ENCODE measurements at regions not wholly inside any gene's neighbourhood (a gene's known extent, or its start where the extent isn't known, plus 50 kb on each side); places are given as distances from the start of the nearest gene placed in this dataset.

DNA sequence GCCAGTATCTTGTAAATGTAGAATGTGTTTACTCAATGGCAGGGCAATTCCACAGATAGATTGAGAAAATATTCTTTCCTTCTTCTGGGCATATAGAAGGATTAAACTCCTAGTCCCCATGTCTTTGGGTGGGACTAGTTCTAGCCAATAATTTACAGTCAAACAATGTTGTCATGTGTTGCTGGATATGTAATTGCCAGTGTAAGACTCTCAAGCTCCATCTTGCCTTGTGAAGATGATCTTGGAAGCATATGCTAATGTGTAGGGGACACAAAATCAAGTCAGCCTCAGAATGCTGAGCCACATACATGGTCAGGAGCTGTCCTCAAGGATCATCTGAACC, 386.9 kb downstream of the CETN3 start:
- Histone ChIP-seq H3K56ac (ENCODE audit: extremely low read depth, insufficient read depth, low read length) (no peak overlapping the region), H2AK5ac (ENCODE audit: low read depth, low read length) (no peak overlapping the region), H2AK9ac (replicated peaks; ENCODE audit: low read depth, low read length, poor library complexity) (no peak overlapping the region), H2AFZ (replicated peaks; ENCODE audit: low read length, poor library complexity) (no peak overlapping the region), H3K27me3 (ENCODE audit: control insufficient read depth, insufficient read depth, low read length) (no peaks in the 10 kb centered on the region), H4K5ac (ENCODE audit: low read depth, low read length) (no peak overlapping the region), H3K4me2 (ENCODE audit: low read depth, low read length) (no peak overlapping the region), H3K23ac (ENCODE audit: low read depth, low read length) (no peak overlapping the region), H2BK20ac (ENCODE audit: low read depth, low read length) (no peak overlapping the region), H3K9me1 (ENCODE audit: insufficient read depth, low read length) (no peaks in the 10 kb centered on the region), H3K18ac (ENCODE audit: low read depth, low read length) (no peak overlapping the region), H3K36me3 (ENCODE audit: control insufficient read depth, insufficient read depth, low read length) (no peaks in the 10 kb centered on the region), H2BK120ac (ENCODE audit: low read depth, low read length) (no peak overlapping the region), H3K4me1 (ENCODE audit: control insufficient read depth, insufficient read depth, low read length) (no peaks in the 10 kb centered on the region), H4K20me1 (ENCODE audit: insufficient read depth, low read length) (no peaks in the 10 kb centered on the region), H3K9ac (ENCODE audit: low read depth, low read length) (no peak overlapping the region), H2BK15ac (ENCODE audit: low read depth, low read length) (no peak overlapping the region), H4K8ac (ENCODE audit: low read depth in 2 of 2, low read length in 2 of 2) (no peak overlapping the region), H2BK5ac (ENCODE audit: low read depth, low read length, poor library complexity, severe bottlenecking) (no peak overlapping the region), H3K27ac (ENCODE audit: insufficient read depth, low read length) (no peak overlapping the region), H3K4me3 (ENCODE audit: insufficient read depth, low read depth, low read length) (no peak overlapping the region), H3K9me3 (ENCODE audit: control insufficient read depth, insufficient read depth, low read length) (no peaks in the 10 kb centered on the region), H3K14ac (replicated peaks; ENCODE audit: low read depth, low read length) (no peak overlapping the region), H3K79me1 (ENCODE audit: low read depth in 1 of 2, low read length in 2 of 2) (no peaks in the 10 kb centered on the region), H3K4ac (ENCODE audit: low read depth, low read length) (no peak overlapping the region), H4K91ac (ENCODE audit: insufficient read depth, low read depth, low read length) (no peak overlapping the region)
- no peak for ATAC-seq (ENCODE audit: low read depth)
- TF ChIP-seq CEBPB (IDR thresholded peaks at IDR 0.05; ENCODE audit: low read depth, low read length): no peak
- TF ChIP-seq SMC3 (IDR thresholded peaks at IDR 0.05; ENCODE audit: low read depth, low read length): no peak
- no peak for TF ChIP-seq POLR2A (IDR thresholded peaks at IDR 0.05; ENCODE audit: low read depth, low read length)
- no peak for TF ChIP-seq BHLHE40 (IDR thresholded peaks at IDR 0.05; ENCODE audit: low read depth, low read length)
- TF ChIP-seq, protein P1, sequence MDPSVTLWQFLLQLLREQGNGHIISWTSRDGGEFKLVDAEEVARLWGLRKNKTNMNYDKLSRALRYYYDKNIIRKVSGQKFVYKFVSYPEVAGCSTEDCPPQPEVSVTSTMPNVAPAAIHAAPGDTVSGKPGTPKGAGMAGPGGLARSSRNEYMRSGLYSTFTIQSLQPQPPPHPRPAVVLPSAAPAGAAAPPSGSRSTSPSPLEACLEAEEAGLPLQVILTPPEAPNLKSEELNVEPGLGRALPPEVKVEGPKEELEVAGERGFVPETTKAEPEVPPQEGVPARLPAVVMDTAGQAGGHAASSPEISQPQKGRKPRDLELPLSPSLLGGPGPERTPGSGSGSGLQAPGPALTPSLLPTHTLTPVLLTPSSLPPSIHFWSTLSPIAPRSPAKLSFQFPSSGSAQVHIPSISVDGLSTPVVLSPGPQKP (IDR thresholded peaks at IDR 0.05; ENCODE audit: borderline replicate concordance, low read depth, low read length): no peak
- no peak for TF ChIP-seq MAFK (IDR thresholded peaks at IDR 0.05; ENCODE audit: low read depth, low read length)
- no peak for TF ChIP-seq RAD21 (IDR thresholded peaks at IDR 0.05; ENCODE audit: low read length)
- TF ChIP-seq, protein P2, sequence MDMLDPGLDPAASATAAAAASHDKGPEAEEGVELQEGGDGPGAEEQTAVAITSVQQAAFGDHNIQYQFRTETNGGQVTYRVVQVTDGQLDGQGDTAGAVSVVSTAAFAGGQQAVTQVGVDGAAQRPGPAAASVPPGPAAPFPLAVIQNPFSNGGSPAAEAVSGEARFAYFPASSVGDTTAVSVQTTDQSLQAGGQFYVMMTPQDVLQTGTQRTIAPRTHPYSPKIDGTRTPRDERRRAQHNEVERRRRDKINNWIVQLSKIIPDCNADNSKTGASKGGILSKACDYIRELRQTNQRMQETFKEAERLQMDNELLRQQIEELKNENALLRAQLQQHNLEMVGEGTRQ (IDR thresholded peaks at IDR 0.05; ENCODE audit: low read depth, low read length): no peak
- TF ChIP-seq MXI1 (IDR thresholded peaks at IDR 0.05; ENCODE audit: borderline replicate concordance, low read depth, low read length): no peak
- no peak for TF ChIP-seq RFX5 (IDR thresholded peaks at IDR 0.05; ENCODE audit: low read depth, low read length)
- TF ChIP-seq CHD1 (IDR thresholded peaks at IDR 0.05; ENCODE audit: low read depth, low read length): no peak
- TF ChIP-seq MAZ (IDR thresholded peaks at IDR 0.05; ENCODE audit: borderline replicate concordance, low read depth, low read length): no peak
- TF ChIP-seq FOS (IDR thresholded peaks at IDR 0.05; ENCODE audit: low read depth, low read length): no peak
- TF ChIP-seq RCOR1 (IDR thresholded peaks at IDR 0.05; ENCODE audit: insufficient replicate concordance, low read length): no peak
- ChIA-PET CTCF (no interaction called here), POLR2A (ENCODE audit: unreplicated experiment) (no interaction called here)
- DNase-seq: no peak
- dilution Hi-C loops (cut with HindIII; ENCODE audit: low sequenced_read_pairs, unreplicated experiment): no loop called here
- in situ Hi-C loops (cut with MboI; ENCODE audit: low sequenced_read_pairs): no loop called here
- intact Hi-C loops (cut with micrococcal nuclease): no loop called here
- no TSS peak for BruUV-seq (replicated peaks)
